Transverse colon (tissue), 4 donors: ENCODE measurements at regions not wholly inside any gene's neighbourhood (a gene's known extent, or its start where the extent isn't known, plus 50 kb on each side); places are given as distances from the start of the nearest gene placed in this dataset.

Experiments
- POLR2A ChIP-seq: fragments of 450-650 bp; IDR thresholded peaks from one replicate; pipeline ENCODE4 v1.6.1; 2016; ENCODE audit warnings: antibody characterized with exemption, mild to moderate bottlenecking, moderate library complexity
- POLR2AphosphoS5 ChIP-seq, 3 donors: sonication (generic); formaldehyde crosslinking; IDR thresholded peaks; one replicate each; pipeline ENCODE4 v1.6.1; 2016; ENCODE audit warnings: antibody characterized with exemption in 3 of 3
- TF ChIP-seq, protein P1 (sequence below), 5 experiments: fragments of 200-600 bp in 3 of 5; fragments of 450-650 bp in 2 of 5; sonication (generic) in 3 of 5; IDR thresholded peaks; 1 replicate in 2 of 5; 2 replicates in 3 of 5; pipeline ENCODE4 v1.5.1; 2016 to 2017; ENCODE audit warnings: antibody characterized with exemption in 5 of 5, inconsistent platforms in 3 of 5, mild to moderate bottlenecking in 2 of 5, moderate library complexity in 1 of 5

GRCh38 chr5:145471026-145471425, 364.1 kb downstream of the PRELID2 start:
- TF ChIP-seq, protein P1, sequence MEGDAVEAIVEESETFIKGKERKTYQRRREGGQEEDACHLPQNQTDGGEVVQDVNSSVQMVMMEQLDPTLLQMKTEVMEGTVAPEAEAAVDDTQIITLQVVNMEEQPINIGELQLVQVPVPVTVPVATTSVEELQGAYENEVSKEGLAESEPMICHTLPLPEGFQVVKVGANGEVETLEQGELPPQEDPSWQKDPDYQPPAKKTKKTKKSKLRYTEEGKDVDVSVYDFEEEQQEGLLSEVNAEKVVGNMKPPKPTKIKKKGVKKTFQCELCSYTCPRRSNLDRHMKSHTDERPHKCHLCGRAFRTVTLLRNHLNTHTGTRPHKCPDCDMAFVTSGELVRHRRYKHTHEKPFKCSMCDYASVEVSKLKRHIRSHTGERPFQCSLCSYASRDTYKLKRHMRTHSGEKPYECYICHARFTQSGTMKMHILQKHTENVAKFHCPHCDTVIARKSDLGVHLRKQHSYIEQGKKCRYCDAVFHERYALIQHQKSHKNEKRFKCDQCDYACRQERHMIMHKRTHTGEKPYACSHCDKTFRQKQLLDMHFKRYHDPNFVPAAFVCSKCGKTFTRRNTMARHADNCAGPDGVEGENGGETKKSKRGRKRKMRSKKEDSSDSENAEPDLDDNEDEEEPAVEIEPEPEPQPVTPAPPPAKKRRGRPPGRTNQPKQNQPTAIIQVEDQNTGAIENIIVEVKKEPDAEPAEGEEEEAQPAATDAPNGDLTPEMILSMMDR (IDR thresholded peaks at IDR 0.05): no peak
- TF ChIP-seq POLR2AphosphoS5 (IDR thresholded peaks at IDR 0.05): no peak
- TF ChIP-seq POLR2A: no peak
